ENCODE measurements at regions not wholly inside any gene's neighbourhood (a gene's known extent, or its start where the extent isn't known, plus 50 kb on each side); places are given as distances from the start of the nearest gene placed in this dataset.

DNA sequence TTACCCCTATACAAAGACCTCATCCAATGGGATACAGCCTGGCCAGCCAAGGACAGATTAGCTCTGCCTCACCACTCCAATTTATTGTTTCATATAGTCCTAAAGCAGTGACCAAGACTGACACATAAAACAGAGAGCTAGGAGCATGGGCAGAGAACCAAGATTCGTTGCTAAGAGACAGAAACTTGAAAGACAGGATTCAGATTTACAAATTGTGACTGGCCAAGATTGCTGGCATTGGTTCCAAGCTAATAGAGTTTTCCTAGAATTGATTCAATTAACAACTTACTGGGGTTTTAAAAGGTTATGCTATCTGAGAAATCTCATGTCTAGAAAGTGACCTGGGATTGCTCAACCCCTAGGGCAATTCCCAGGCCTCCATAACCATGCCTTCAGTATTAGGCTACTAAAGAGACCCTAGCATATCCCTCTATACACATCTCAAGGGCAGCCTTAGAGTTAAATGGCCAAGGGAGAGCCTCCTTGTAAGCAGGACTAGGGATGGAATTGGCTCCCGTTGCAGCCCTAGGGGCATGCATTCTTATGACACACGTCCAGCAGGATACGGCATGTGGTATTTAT is 75.6 kb downstream of the ICOS start:
- no peak for DNase-seq (ENCODE audit: low read depth)

- no peak for DNase-seq (ENCODE audit: low read depth)
Measured at GRCh38 chr2:204015118-204015843, 78.7 kb downstream of the ICOS start.

DNA sequence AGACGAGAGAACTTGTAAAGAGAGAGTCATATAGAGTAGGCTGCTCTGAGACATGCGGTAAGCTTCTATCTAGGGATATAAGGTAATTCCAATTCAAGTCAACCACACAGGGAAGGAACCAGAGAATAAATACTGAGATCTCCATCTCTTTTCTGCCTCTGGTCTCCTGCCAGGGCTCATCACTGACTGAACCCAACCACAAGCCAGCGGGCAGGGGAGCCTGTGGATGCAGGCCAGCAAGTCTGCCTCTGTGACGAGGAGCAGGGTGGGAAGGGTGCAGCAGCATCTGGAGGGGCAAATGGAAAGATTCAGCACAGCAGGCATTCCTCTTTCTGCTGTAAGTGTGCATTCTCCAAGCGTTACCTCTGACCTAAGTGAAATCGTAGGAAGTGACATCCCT is 82.2 kb downstream of the ICOS start:
- DNase-seq (ENCODE audit: low read depth), result no peak

- DNase-seq (ENCODE audit: low read depth), result no peak
Measured at GRCh38 chr2:204019572-204020501, 83.3 kb downstream of the ICOS start.

DNA sequence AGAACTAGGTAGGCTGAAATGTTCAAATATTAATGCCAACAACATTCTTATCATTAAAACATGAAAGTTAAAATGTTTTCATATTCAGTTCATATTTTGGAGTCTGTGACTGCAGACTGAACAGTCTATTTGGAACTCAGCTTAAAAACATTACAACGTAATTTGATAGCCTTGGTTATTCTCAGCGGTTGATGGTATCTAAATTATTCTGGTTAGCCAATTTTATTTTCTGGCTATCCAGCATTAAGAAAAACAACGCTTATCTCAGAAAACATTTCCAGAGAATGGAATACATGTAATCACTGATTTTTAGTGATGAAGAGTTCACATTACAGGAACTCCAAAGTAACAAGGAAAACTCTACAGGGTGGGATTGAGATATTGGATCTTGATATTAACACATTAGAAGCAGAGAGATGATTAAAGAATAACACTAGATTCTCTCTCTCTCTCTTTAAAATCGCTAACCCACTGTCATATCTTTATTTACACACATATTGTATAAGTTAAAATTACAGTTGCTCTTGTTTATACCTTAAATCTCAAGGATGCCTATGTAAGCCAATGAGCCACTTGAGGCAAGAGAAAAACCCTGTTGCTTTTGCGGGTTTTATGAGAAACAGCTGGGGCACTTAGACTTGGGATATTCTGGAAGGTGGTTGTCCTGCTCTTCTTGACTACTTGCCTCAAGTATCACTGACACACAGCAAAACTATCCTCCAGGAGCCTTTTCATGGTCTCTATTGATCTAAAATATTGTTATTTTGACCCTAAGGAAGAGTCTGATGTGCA is 84.9 kb downstream of the ICOS start:
- DNase-seq (ENCODE audit: low read depth), result no peak

GRCh38 chr2:204022550-204022949 is 86.0 kb downstream of the ICOS start:
- no peak for DNase-seq (ENCODE audit: low read depth)

DNA sequence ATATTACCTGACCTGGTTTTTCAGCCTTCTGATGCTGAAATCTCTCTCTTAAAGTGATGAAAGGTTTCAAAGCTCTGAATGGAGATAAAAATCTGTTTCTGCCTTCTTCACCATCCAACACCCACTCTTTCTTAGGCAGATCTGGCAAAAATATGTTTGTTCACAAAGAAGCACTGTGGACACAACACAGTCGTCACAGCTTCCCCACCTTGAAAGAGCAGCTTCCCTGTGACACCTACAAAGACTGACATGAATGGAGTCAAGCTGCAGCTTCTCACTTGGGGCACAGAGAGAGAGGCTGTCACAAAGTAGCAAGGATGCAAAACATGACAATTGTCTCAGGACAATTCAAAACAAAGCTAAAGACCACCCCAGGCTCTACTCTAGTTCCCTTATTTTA is 86.5 kb downstream of the ICOS start:
- no peak for DNase-seq (ENCODE audit: low read depth)

DNA sequence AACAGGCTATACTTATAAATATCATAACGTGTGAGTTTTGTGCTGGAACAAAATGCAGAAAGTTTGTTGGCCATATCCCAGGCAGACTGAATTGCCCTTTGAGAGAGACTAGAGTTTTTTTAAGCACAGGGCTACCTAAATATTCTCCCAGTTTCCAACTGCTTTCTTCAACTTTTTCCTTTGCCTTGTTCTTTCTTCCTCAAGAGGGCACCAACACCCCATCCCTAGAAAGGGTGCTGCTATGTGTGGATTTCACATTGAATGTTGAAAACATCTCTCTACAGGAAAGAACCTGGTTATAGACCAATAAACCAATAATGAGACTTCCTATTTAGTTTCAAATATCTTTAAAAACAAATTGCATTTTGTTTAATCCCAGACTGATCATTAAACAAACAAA is 87.9 kb downstream of the ICOS start:
- DNase-seq (ENCODE audit: low read depth), result no peak

GRCh38 chr2:204024906-204025475 is 88.4 kb downstream of the ICOS start:
- no peak for DNase-seq (ENCODE audit: low read depth)

- no peak for DNase-seq (ENCODE audit: low read depth)
Measured at GRCh38 chr2:204026294-204026693, 89.7 kb downstream of the ICOS start.

- no peak for DNase-seq (ENCODE audit: low read depth)
Measured at GRCh38 chr2:204027091-204027490, 90.5 kb downstream of the ICOS start.

- no peak for DNase-seq (ENCODE audit: low read depth)
Measured at GRCh38 chr2:204030322-204030721, 93.8 kb downstream of the ICOS start.

- no peak for DNase-seq (ENCODE audit: low read depth)
Measured at GRCh38 chr2:204031056-204031455, 94.5 kb downstream of the ICOS start.

- no peak for DNase-seq (ENCODE audit: low read depth)
Measured at GRCh38 chr2:204032301-204032700, 95.7 kb downstream of the ICOS start.

DNA sequence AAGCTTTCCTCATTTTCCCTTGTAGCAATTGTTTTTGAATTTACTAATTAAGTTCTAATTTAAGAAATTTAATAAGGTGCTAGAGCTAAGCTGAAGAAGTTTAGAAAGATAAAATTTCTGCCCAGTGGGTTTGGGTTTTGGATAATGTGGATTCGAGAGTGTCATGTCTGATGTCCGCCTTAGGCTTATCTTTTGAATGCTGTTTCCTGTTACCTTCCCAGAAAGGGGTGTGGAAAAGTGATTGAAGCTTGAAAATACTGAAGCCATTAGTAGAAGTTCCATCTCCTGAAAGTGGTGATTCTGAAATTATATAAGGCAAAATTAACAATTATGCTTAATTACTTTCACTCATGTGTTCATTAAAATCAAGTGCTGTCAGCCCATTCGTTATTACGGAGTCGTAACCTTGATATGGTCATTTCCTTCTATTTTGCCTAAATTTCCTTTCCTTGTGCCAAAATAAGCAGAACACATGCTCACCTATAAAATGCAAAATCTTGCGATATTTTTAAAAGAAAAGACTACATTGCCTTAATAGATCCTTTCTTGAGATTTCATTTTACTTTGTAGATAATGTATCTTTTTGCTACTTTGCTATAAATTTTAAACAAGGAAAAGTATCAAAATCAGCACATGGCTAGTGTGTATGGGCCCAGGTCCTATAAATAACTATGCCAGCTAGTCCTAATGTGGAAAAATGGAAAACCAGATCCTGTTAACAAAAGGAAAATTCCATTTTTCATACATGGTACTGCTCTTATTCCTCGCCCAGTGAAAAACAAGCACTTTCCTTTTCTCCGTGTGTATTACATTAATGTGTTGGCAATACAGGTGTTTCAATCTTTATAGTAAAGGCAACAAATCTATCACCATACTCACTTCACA is 97.3 kb downstream of the ICOS start:
- no peak for DNase-seq (ENCODE audit: low read depth)

DNA sequence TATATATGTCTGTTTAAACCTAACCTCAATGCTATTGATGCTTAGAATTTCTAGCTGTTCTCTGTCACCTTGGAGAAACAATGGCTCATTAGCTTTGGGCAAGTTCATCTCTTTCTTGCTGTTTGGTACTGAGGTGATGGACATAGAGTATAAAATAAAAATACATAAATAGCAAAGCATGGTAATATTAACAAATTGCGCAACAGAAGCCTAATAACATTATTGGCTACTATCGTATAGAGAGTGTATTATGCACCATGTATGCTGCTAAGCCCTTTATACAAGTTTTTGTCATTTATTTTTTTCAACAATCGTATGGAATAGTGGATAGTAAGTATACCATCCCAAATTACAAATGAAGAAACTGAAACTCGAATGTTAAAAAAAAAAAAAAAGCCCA is 100.1 kb downstream of the ICOS start:
- DNase-seq (ENCODE audit: low read depth), result no peak

- DNase-seq (ENCODE audit: low read depth), result no peak
Measured at GRCh38 chr2:204037286-204037685, 100.7 kb downstream of the ICOS start.

DNA sequence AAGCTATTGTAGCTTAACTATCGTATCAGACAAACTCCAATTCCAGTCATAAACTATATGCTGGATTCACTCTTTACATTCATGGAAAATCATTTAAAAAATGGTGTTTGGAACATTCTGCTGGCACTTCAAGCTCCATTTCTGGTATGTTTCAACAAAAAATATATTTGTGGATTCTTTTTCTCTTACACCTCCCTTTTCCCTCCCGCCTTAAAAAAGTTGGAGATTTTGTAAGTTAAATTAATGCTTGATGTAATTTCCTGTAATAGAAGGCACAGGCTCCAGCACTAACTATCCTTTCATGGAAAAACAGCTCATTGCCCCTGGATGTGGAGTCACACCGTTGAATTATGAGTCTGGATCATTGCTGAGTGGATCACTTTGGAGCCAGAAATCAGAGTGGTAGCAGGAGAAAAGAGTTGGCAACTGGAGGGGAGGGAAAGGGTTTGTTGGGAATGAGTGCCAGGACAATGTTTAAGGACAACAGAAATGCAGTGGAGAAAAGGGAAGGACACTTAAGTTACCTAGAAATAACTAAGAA is 102.8 kb downstream of the ICOS start:
- DNase-seq (ENCODE audit: low read depth), result no peak

DNA sequence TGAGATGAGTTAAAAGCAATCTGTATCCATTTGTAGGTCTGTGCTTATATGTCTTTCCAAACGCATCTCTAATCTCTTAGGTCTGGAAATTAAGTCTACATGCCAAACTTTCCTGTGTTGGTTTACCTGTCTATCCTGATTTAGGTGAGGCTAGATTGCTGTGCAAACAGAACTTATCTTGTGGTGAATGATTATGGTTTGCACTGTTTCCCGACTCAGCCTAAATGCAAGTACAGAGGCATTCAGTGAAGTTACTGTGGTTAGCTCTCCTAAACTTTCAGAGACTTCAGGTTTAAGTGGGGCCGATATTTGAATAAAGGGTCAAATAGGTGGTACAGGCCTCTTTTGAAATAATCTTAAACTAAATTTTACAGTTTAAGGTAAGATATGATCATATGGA is 103.5 kb downstream of the ICOS start:
- no peak for DNase-seq (ENCODE audit: low read depth)

DNA sequence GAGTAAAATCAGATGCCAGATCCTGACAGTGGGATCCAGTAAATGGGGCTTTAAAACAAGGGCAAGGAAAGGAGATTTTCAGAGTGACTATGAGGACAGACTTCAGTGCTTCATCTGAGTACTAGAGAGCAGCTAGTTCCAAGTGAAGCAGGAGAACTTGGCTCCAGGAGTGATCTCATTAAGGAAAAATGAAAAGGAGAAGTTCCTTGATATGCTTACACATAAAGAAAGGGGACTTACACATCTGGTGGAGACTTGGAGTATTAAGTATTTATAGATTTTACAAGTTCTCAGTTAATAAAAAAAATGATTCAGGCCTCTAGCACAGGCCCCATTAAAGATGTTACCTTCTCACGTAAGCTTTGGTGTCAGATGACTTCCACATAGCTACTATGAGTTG is 105.8 kb downstream of the ICOS start:
- no peak for DNase-seq (ENCODE audit: low read depth)

- DNase-seq (ENCODE audit: low read depth), result no peak
Measured at GRCh38 chr2:204046145-204046544, 109.6 kb downstream of the ICOS start.
